OCI-LY7 (cell line): ENCODE measurements at regions not wholly inside any gene's neighbourhood (a gene's known extent, or its start where the extent isn't known, plus 50 kb on each side); places are given as distances from the start of the nearest gene placed in this dataset.

Source experiments
- BruUV-seq: library from RNA; stranded (reverse); fragments of 400-500 nt; replicated peaks from 2 replicates; lab custom pipeline; 2021; lab: Mats Ljungman, UMichigan
- CTCF ChIA-PET: fragments of 300-600 bp; sonication (Branson Sonifier 250); formaldehyde crosslinking; loops from one replicate; lab custom pipeline; 2022; ENCODE audit warnings: antibody characterized with exemption; ENCODE audit not compliant: unreplicated experiment; lab: Charles Lee
- POLR2A ChIA-PET: fragments of 300-600 bp; sonication (Branson Sonifier 250); formaldehyde crosslinking; loops from one replicate; lab custom pipeline; 2022; ENCODE audit warnings: antibody characterized with exemption; lab: Charles Lee
- DNase-seq: peaks from one replicate; pipeline ENCODE4 v3.0.0-alpha.2; 2015; ENCODE audit warnings: low spot score
- H2AFZ ChIP-seq: fragments of 200-600 bp; sonication (generic), shearing (Covaris generic); 2 replicates; pipeline ENCODE4 v1.6.1; 2014; ENCODE audit warnings: mild to moderate bottlenecking, antibody characterized with exemption, low read length, moderate library complexity
- H3K27ac ChIP-seq: fragments of 200-600 bp; sonication (generic); 2 replicates; pipeline ENCODE4 v1.5.1; 2014; ENCODE audit warnings: mixed run types, low read depth, mild to moderate bottlenecking, moderate library complexity, low read length, inconsistent platforms; ENCODE audit not compliant: poor library complexity, severe bottlenecking
- H3K36me3 ChIP-seq: fragments of 200-600 bp; sonication (generic); 2 replicates; pipeline ENCODE4 v1.6.1; 2014; ENCODE audit warnings: mild to moderate bottlenecking, antibody characterized with exemption, low read length, moderate library complexity, mixed read lengths; ENCODE audit not compliant: insufficient read depth
- H3K4me1 ChIP-seq: fragments of 200-600 bp; sonication (generic); 2 replicates; pipeline ENCODE4 v1.5.1; 2014; ENCODE audit warnings: mild to moderate bottlenecking, low read length; ENCODE audit not compliant: insufficient read depth, poor library complexity, severe bottlenecking
- H3K4me2 ChIP-seq: fragments of 200-600 bp; sonication (generic); 2 replicates; pipeline ENCODE4 v1.6.1; 2014; ENCODE audit warnings: mild to moderate bottlenecking, low read length
- H3K4me3 ChIP-seq: fragments of 200-600 bp; sonication (generic); 2 replicates; pipeline ENCODE4 v1.5.1; 2014; ENCODE audit warnings: mild to moderate bottlenecking, low read depth, low read length; ENCODE audit not compliant: poor library complexity, severe bottlenecking
- H3K79me2 ChIP-seq: fragments of 200-600 bp; sonication (generic); 2 replicates; pipeline ENCODE4 v1.6.1; 2016; ENCODE audit warnings: low read depth, mild to moderate bottlenecking, low read length, moderate library complexity, mixed read lengths; ENCODE audit not compliant: insufficient read depth
- H3K9me2 ChIP-seq: fragments of 200-600 bp; sonication (generic); 2 replicates; pipeline ENCODE4 v1.6.1; 2016; ENCODE audit warnings: mild to moderate bottlenecking, low read length, mixed read lengths; ENCODE audit not compliant: insufficient read depth
- H3K9me3 ChIP-seq: fragments of 200-600 bp; sonication (generic); 2 replicates; pipeline ENCODE4 v1.6.1; 2014; ENCODE audit warnings: mild to moderate bottlenecking, mixed run types, low read length, mixed read lengths
- H4K20me1 ChIP-seq: fragments of 200-600 bp; sonication (generic); 2 replicates; pipeline ENCODE4 v1.6.1; 2014; ENCODE audit warnings: mild to moderate bottlenecking, antibody characterized with exemption, low read length, moderate library complexity, mixed read lengths; ENCODE audit not compliant: insufficient read depth
- EZH2phosphoT487 ChIP-seq: fragments of 200-600 bp; sonication (generic); IDR thresholded peaks from 2 replicates; pipeline ENCODE4 v1.6.1; 2018; ENCODE audit warnings: low read depth, borderline replicate concordance, mild to moderate bottlenecking, mixed run types, antibody characterized with exemption, low read length, moderate library complexity, mixed read lengths
- intact Hi-C: fragments of 100-400 bp; cut with micrococcal nuclease; formaldehyde crosslinking; loops from one replicate; pipeline ENCODE4 v1.10.0; 2022; ENCODE audit not compliant: unreplicated experiment
- TF ChIP-seq, protein P1 (sequence below): fragments of 200-600 bp; sonication (generic); conservative IDR thresholded peaks from 2 replicates; pipeline ENCODE4 v1.5.1; 2014; ENCODE audit warnings: mild to moderate bottlenecking, antibody characterized with exemption, low read length, moderate library complexity, mixed read lengths

GRCh38 chr9:93900971-93901861 is 53.9 kb downstream of the BARX1 start:
- intact Hi-C loops, result no loop called here
- Histone ChIP-seq H4K20me1 (no peaks in the 10 kb centered on the region), H3K9me2 (no peaks in the 10 kb centered on the region), H3K79me2 (no peaks in the 10 kb centered on the region), H3K4me1 (no peaks in the 10 kb centered on the region), H3K27ac (no peak overlapping the region), H3K4me3 (no peak overlapping the region), H2AFZ (no peak overlapping the region), H3K36me3 (no peaks in the 10 kb centered on the region), H3K4me2 (no peak overlapping the region), H3K9me3 (no peaks in the 10 kb centered on the region)
- no peak for DNase-seq
- TF ChIP-seq, protein P1, sequence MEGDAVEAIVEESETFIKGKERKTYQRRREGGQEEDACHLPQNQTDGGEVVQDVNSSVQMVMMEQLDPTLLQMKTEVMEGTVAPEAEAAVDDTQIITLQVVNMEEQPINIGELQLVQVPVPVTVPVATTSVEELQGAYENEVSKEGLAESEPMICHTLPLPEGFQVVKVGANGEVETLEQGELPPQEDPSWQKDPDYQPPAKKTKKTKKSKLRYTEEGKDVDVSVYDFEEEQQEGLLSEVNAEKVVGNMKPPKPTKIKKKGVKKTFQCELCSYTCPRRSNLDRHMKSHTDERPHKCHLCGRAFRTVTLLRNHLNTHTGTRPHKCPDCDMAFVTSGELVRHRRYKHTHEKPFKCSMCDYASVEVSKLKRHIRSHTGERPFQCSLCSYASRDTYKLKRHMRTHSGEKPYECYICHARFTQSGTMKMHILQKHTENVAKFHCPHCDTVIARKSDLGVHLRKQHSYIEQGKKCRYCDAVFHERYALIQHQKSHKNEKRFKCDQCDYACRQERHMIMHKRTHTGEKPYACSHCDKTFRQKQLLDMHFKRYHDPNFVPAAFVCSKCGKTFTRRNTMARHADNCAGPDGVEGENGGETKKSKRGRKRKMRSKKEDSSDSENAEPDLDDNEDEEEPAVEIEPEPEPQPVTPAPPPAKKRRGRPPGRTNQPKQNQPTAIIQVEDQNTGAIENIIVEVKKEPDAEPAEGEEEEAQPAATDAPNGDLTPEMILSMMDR, result no peak
- no peak for TF ChIP-seq EZH2phosphoT487
- POLR2A ChIA-PET, result no interaction called here
- CTCF ChIA-PET, result no interaction called here
- no TSS peak for BruUV-seq

GRCh38 chr9:93900436-93900819 is 54.7 kb downstream of the BARX1 start:
- Histone ChIP-seq H3K79me2 (no peaks in the 10 kb centered on the region), H3K4me1 (no peaks in the 10 kb centered on the region), H3K9me2 (no peaks in the 10 kb centered on the region), H2AFZ (no peak overlapping the region), H3K36me3 (no peaks in the 10 kb centered on the region), H3K4me2 (no peak overlapping the region), H3K4me3 (no peak overlapping the region), H3K27ac (no peak overlapping the region), H4K20me1 (no peaks in the 10 kb centered on the region), H3K9me3 (no peaks in the 10 kb centered on the region)
- BruUV-seq, result no TSS peak
- POLR2A ChIA-PET, result interaction anchor here (0.6 kb wide), 1 partner anchor 1009 kb away, joined by 3 read pairs; no protein-coding TSS in a partner anchor
- intact Hi-C loops, result no loop called here
- TF ChIP-seq EZH2phosphoT487, result no peak
- TF ChIP-seq, protein P1, result no peak
- DNase-seq, result no peak
- CTCF ChIA-PET, result no interaction called here
